ENCODE measurements at regions not wholly inside any gene's neighbourhood (a gene's known extent, or its start where the extent isn't known, plus 50 kb on each side); places are given as distances from the start of the nearest gene placed in this dataset.

DNA sequence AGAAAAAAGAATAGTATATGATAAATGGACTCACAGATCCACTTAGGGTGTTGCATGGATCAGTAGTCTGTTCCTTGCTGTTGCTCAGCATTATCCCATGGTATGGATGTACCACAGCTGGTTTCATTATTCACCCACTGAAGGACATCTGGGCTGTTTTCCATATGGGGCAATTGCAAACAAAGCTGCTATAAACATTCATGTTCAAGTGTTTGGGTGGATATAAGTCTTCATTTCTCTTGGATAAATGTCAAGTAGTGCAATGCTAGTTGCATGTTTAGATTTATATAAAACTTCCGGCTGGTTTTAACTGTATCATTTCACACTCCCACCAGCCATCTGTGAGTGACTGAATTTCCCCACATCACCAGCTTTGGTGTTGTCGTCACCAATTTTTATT lies 137.7 kb downstream of the ASB7 start:
- no peak overlapping the region for H3K27ac ChIP-seq (ENCODE audit: low read length, poor library complexity, severe bottlenecking)
- no CpG with 5 or more reads among the region's 2 CpGs for WGBS

GRCh38 chr15:100751585-100751984 lies 128.0 kb upstream of the ALDH1A3 start:
- no peak overlapping the region for H3K4me2 ChIP-seq (ENCODE audit: low read length, poor library complexity, severe bottlenecking)
- H4K8ac ChIP-seq (ENCODE audit: low read length), result no peak overlapping the region
- H3K4me3 ChIP-seq (ENCODE audit: insufficient read depth in 1 of 2, low read depth in 1 of 2, low read length in 2 of 2), result no peak overlapping the region
- H2AFZ ChIP-seq (ENCODE audit: low read depth, low read length), result no peak overlapping the region
- no peak overlapping the region for H2BK5ac ChIP-seq (ENCODE audit: low read depth, low read length, poor library complexity, severe bottlenecking)
- 93% methylated on average over 3 of the region's 3 CpGs for WGBS
- H3K9me3 ChIP-seq (ENCODE audit: control insufficient read depth, low read length), result no peaks in the 10 kb centered on the region
- no peak overlapping the region for H2BK12ac ChIP-seq (ENCODE audit: low read length in 2 of 2)
- H3K27ac ChIP-seq (ENCODE audit: low read length, poor library complexity, severe bottlenecking), result no peak overlapping the region
- H2BK15ac ChIP-seq (ENCODE audit: low read depth, poor library complexity, severe bottlenecking), result no peak overlapping the region
- H4K91ac ChIP-seq (ENCODE audit: low read length), result no peak overlapping the region
- no peaks in the 10 kb centered on the region for H3K79me1 ChIP-seq (replicated peaks; ENCODE audit: low read length, poor library complexity, severe bottlenecking)
- no peaks in the 10 kb centered on the region for H3K36me3 ChIP-seq (ENCODE audit: control insufficient read depth in 1 of 2, insufficient read depth in 2 of 2, low read depth in 1 of 2, low read length in 2 of 2)
- DNase-seq, result no peak
- no peak overlapping the region for H3K18ac ChIP-seq (ENCODE audit: low read depth in 1 of 2, low read length in 2 of 2)
- H2BK120ac ChIP-seq (ENCODE audit: low read depth, low read length), result no peak overlapping the region
- no peaks in the 10 kb centered on the region for H3K4me1 ChIP-seq (ENCODE audit: control insufficient read depth, insufficient read depth, low read depth, low read length)
- peaks cover 0 to 5% of the 10 kb centered on the region in 2 experiments for H3K27me3 ChIP-seq (ENCODE audit: control insufficient read depth in 1 of 2, insufficient read depth in 1 of 2, low read length in 2 of 2)
- H3K4ac ChIP-seq (ENCODE audit: low read depth in 1 of 2, low read length in 2 of 2), result no peak overlapping the region
- no peak overlapping the region for H3K14ac ChIP-seq (ENCODE audit: low read length in 2 of 2)
- no peak overlapping the region for H3K23ac ChIP-seq (ENCODE audit: low read length in 2 of 2)
- no peak overlapping the region for H2AK5ac ChIP-seq (ENCODE audit: low read length, severe bottlenecking)
- H3K9ac ChIP-seq (ENCODE audit: low read length), result no peak overlapping the region

More for the DNA sequence above, 137.7 kb downstream of the ASB7 start:
- Histone ChIP-seq H2BK5ac (ENCODE audit: low read depth, low read length, poor library complexity, severe bottlenecking) (no peak overlapping the region), H3K79me1 (replicated peaks; ENCODE audit: low read length, poor library complexity, severe bottlenecking) (no peaks in the 10 kb centered on the region), H3K27me3 (ENCODE audit: control insufficient read depth in 1 of 2, insufficient read depth in 1 of 2, low read length in 2 of 2) (no peaks in the 10 kb centered on the region), H3K14ac (ENCODE audit: low read length in 2 of 2) (no peak overlapping the region), H2AFZ (ENCODE audit: low read depth, low read length) (no peak overlapping the region), H3K23ac (ENCODE audit: low read length in 2 of 2) (no peak overlapping the region), H2AK5ac (ENCODE audit: low read length, severe bottlenecking) (no peak overlapping the region), H3K9me3 (ENCODE audit: control insufficient read depth, low read length) (no peaks in the 10 kb centered on the region), H3K18ac (ENCODE audit: low read depth in 1 of 2, low read length in 2 of 2) (no peak overlapping the region), H3K36me3 (ENCODE audit: control insufficient read depth in 1 of 2, insufficient read depth in 2 of 2, low read depth in 1 of 2, low read length in 2 of 2) (no peaks in the 10 kb centered on the region), H2BK15ac (ENCODE audit: low read depth, poor library complexity, severe bottlenecking) (no peak overlapping the region), H3K9ac (ENCODE audit: low read length) (no peak overlapping the region), H2BK12ac (ENCODE audit: low read length in 2 of 2) (no peak overlapping the region), H3K4me2 (ENCODE audit: low read length, poor library complexity, severe bottlenecking) (no peak overlapping the region), H4K91ac (ENCODE audit: low read length) (no peak overlapping the region), H2BK120ac (ENCODE audit: low read depth, low read length) (no peak overlapping the region), H3K4ac (ENCODE audit: low read depth in 1 of 2, low read length in 2 of 2) (no peak overlapping the region), H3K4me3 (ENCODE audit: insufficient read depth in 1 of 2, low read depth in 1 of 2, low read length in 2 of 2) (no peak overlapping the region), H3K4me1 (ENCODE audit: control insufficient read depth, insufficient read depth, low read depth, low read length) (no peaks in the 10 kb centered on the region), H4K8ac (ENCODE audit: low read length) (no peak overlapping the region)
- DNase-seq, result peak; percentile 81

DNA sequence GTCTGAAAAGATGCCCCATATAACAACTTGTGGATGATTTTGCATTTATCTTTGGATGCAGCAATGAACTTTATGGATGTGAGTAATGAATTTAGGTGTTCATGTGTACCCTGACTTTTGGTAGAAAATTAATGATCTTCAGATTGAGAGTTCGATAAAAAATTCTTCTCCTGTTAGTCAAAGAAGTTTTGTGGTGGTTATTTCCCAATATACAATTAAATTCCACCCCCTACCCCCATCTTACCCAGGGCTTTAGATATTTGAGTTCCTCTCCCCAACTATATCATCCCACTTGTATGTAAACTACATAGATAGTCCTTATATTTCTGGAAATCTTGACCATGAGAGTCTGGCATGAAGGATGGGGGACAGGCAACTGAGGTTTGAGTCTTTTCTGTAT lies 126.1 kb upstream of the ALDH1A3 start:
- Histone ChIP-seq H2BK15ac (ENCODE audit: low read depth, poor library complexity, severe bottlenecking) (no peak overlapping the region), H3K27me3 (ENCODE audit: control insufficient read depth in 1 of 2, insufficient read depth in 1 of 2, low read length in 2 of 2) (peaks cover 0 to under 1% of the 10 kb centered on the region in 2 experiments), H3K36me3 (ENCODE audit: control insufficient read depth in 1 of 2, insufficient read depth in 2 of 2, low read depth in 1 of 2, low read length in 2 of 2) (no peaks in the 10 kb centered on the region), H2AK5ac (ENCODE audit: low read length, severe bottlenecking) (no peak overlapping the region), H2BK120ac (ENCODE audit: low read depth, low read length) (no peak overlapping the region), H4K91ac (ENCODE audit: low read length) (no peak overlapping the region), H3K18ac (ENCODE audit: low read depth in 1 of 2, low read length in 2 of 2) (no peak overlapping the region), H3K27ac (ENCODE audit: low read length, poor library complexity, severe bottlenecking) (no peak overlapping the region), H3K4me2 (ENCODE audit: low read length, poor library complexity, severe bottlenecking) (no peak overlapping the region), H3K4ac (ENCODE audit: low read depth in 1 of 2, low read length in 2 of 2) (no peak overlapping the region), H2BK12ac (ENCODE audit: low read length in 2 of 2) (no peak overlapping the region), H3K9me3 (ENCODE audit: control insufficient read depth, low read length) (no peaks in the 10 kb centered on the region), H2AFZ (ENCODE audit: low read depth, low read length) (no peak overlapping the region), H2BK5ac (ENCODE audit: low read depth, low read length, poor library complexity, severe bottlenecking) (no peak overlapping the region), H3K14ac (ENCODE audit: low read length in 2 of 2) (no peak overlapping the region), H4K8ac (ENCODE audit: low read length) (no peak overlapping the region), H3K23ac (ENCODE audit: low read length in 2 of 2) (no peak overlapping the region), H3K4me3 (ENCODE audit: insufficient read depth in 1 of 2, low read depth in 1 of 2, low read length in 2 of 2) (no peak overlapping the region), H3K79me1 (replicated peaks; ENCODE audit: low read length, poor library complexity, severe bottlenecking) (no peaks in the 10 kb centered on the region), H3K4me1 (ENCODE audit: control insufficient read depth, insufficient read depth, low read depth, low read length) (no peaks in the 10 kb centered on the region), H3K9ac (ENCODE audit: low read length) (no peak overlapping the region)
- DNase-seq, result no peak
- no CpG with 5 or more reads among the region's 1 CpG for WGBS

DNA sequence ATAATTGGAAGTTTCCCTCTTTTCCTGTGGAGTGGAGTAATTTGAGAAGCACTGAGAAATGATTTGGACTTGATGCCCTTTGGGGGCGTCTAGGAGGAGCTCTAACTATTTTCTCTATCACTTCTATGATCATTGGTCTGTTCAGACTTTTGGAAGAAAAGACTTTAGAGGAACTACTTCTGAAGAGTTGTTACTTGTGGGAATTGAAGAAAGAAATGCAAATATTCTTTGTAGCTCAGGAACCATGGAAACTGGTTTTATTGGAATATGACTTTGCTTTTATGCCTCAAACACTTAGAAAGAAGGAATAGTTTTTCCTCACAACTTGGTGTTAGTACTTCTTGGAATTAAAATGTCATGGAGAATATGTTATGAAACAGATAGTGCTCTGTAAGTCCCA lies 122.0 kb upstream of the ALDH1A3 start:
- H3K27ac ChIP-seq (ENCODE audit: low read length, poor library complexity, severe bottlenecking), result no peak overlapping the region
- no peaks in the 10 kb centered on the region for H3K36me3 ChIP-seq (ENCODE audit: control insufficient read depth in 1 of 2, insufficient read depth in 2 of 2, low read depth in 1 of 2, low read length in 2 of 2)
- no peak for DNase-seq
- H4K8ac ChIP-seq (ENCODE audit: low read length), result no peak overlapping the region
- H3K14ac ChIP-seq (ENCODE audit: low read length in 2 of 2), result no peak overlapping the region
- no peak overlapping the region for H3K18ac ChIP-seq (ENCODE audit: low read depth in 1 of 2, low read length in 2 of 2)
- no peak overlapping the region for H2AK5ac ChIP-seq (ENCODE audit: low read length, severe bottlenecking)
- H3K4me3 ChIP-seq (ENCODE audit: insufficient read depth in 1 of 2, low read depth in 1 of 2, low read length in 2 of 2), result no peak overlapping the region
- no CpG with 5 or more reads among the region's 1 CpG for WGBS
- no peak overlapping the region for H3K9ac ChIP-seq (ENCODE audit: low read length)
- H3K27me3 ChIP-seq (ENCODE audit: control insufficient read depth in 1 of 2, insufficient read depth in 1 of 2, low read length in 2 of 2), result peaks cover 0 to 9% of the 10 kb centered on the region in 2 experiments
- H2BK12ac ChIP-seq (ENCODE audit: low read length in 2 of 2), result no peak overlapping the region
- H3K4me1 ChIP-seq (ENCODE audit: control insufficient read depth, insufficient read depth, low read depth, low read length), result no peaks in the 10 kb centered on the region
- H3K4ac ChIP-seq (ENCODE audit: low read depth in 1 of 2, low read length in 2 of 2), result no peak overlapping the region
- no peak overlapping the region for H2AFZ ChIP-seq (ENCODE audit: low read depth, low read length)
- H3K23ac ChIP-seq (ENCODE audit: low read length in 2 of 2), result no peak overlapping the region
- H3K79me1 ChIP-seq (replicated peaks; ENCODE audit: low read length, poor library complexity, severe bottlenecking), result no peaks in the 10 kb centered on the region
- no peaks in the 10 kb centered on the region for H3K9me3 ChIP-seq (ENCODE audit: control insufficient read depth, low read length)
- H3K4me2 ChIP-seq (ENCODE audit: low read length, poor library complexity, severe bottlenecking), result no peak overlapping the region
- no peak overlapping the region for H2BK120ac ChIP-seq (ENCODE audit: low read depth, low read length)
- H4K91ac ChIP-seq (ENCODE audit: low read length), result no peak overlapping the region
- no peak overlapping the region for H2BK15ac ChIP-seq (ENCODE audit: low read depth, poor library complexity, severe bottlenecking)
- no peak overlapping the region for H2BK5ac ChIP-seq (ENCODE audit: low read depth, low read length, poor library complexity, severe bottlenecking)

Data from mesenchymal stem cell (in vitro differentiated cells and primary cell).